ENCODE measurements at regions not wholly inside any gene's neighbourhood (a gene's known extent, or its start where the extent isn't known, plus 50 kb on each side); places are given as distances from the start of the nearest gene placed in this dataset.

- Histone ChIP-seq H3K18ac (ENCODE audit: low read depth in 1 of 2, low read length in 2 of 2) (no peak overlapping the region), H2AFZ (ENCODE audit: low read depth, low read length) (no peak overlapping the region), H3K36me3 (ENCODE audit: control insufficient read depth in 1 of 2, insufficient read depth in 2 of 2, low read depth in 1 of 2, low read length in 2 of 2) (no peaks in the 10 kb centered on the region), H2BK5ac (ENCODE audit: low read depth, low read length, poor library complexity, severe bottlenecking) (no peak overlapping the region), H3K27ac (ENCODE audit: low read length, poor library complexity, severe bottlenecking) (no peak overlapping the region), H2BK15ac (ENCODE audit: low read depth, poor library complexity, severe bottlenecking) (no peak overlapping the region), H2AK5ac (ENCODE audit: low read length, severe bottlenecking) (no peak overlapping the region), H4K91ac (ENCODE audit: low read length) (no peak overlapping the region), H3K4me3 (ENCODE audit: insufficient read depth in 1 of 2, low read depth in 1 of 2, low read length in 2 of 2) (no peak overlapping the region), H4K8ac (ENCODE audit: low read length) (no peak overlapping the region), H3K23ac (ENCODE audit: low read length in 2 of 2) (no peak overlapping the region), H3K4ac (ENCODE audit: low read depth in 1 of 2, low read length in 2 of 2) (no peak overlapping the region), H3K79me1 (replicated peaks; ENCODE audit: low read length, poor library complexity, severe bottlenecking) (peaks cover 35% of the 10 kb centered on the region), H3K9me3 (ENCODE audit: control insufficient read depth, low read length) (no peaks in the 10 kb centered on the region), H3K9ac (ENCODE audit: low read length) (no peak overlapping the region), H2BK120ac (ENCODE audit: low read depth, low read length) (no peak overlapping the region), H2BK12ac (ENCODE audit: low read length in 2 of 2) (no peak overlapping the region), H3K27me3 (ENCODE audit: control insufficient read depth in 1 of 2, insufficient read depth in 1 of 2, low read length in 2 of 2) (no peaks in the 10 kb centered on the region), H3K4me2 (ENCODE audit: low read length, poor library complexity, severe bottlenecking) (no peak overlapping the region), H3K14ac (ENCODE audit: low read length in 2 of 2) (no peak overlapping the region), H3K4me1 (ENCODE audit: control insufficient read depth, insufficient read depth, low read depth, low read length) (no peaks in the 10 kb centered on the region)
- 88% methylated on average over 3 of the region's 3 CpGs for WGBS
- no peak for DNase-seq
These were observed 424.1 kb downstream of the PCNX1 start for GRCh38 chr14:71331403-71331802.

- no peak overlapping the region for H3K18ac ChIP-seq (ENCODE audit: low read depth in 1 of 2, low read length in 2 of 2)
- H3K14ac ChIP-seq (ENCODE audit: low read length in 2 of 2), result no peak overlapping the region
- no peak for DNase-seq
- H3K36me3 ChIP-seq (ENCODE audit: control insufficient read depth in 1 of 2, insufficient read depth in 2 of 2, low read depth in 1 of 2, low read length in 2 of 2), result no peaks in the 10 kb centered on the region
- no peak overlapping the region for H3K4ac ChIP-seq (ENCODE audit: low read depth in 1 of 2, low read length in 2 of 2)
- H3K23ac ChIP-seq (ENCODE audit: low read length in 2 of 2), result no peak overlapping the region
- no peak overlapping the region for H2BK5ac ChIP-seq (ENCODE audit: low read depth, low read length, poor library complexity, severe bottlenecking)
- no peaks in the 10 kb centered on the region for H3K9me3 ChIP-seq (ENCODE audit: control insufficient read depth, low read length)
- no peak overlapping the region for H3K27ac ChIP-seq (ENCODE audit: low read length, poor library complexity, severe bottlenecking)
- no peaks in the 10 kb centered on the region for H3K4me1 ChIP-seq (ENCODE audit: control insufficient read depth, insufficient read depth, low read depth, low read length)
- no peak overlapping the region for H4K91ac ChIP-seq (ENCODE audit: low read length)
- no peak overlapping the region for H2AFZ ChIP-seq (ENCODE audit: low read depth, low read length)
- H3K4me2 ChIP-seq (ENCODE audit: low read length, poor library complexity, severe bottlenecking), result no peak overlapping the region
- no peaks in the 10 kb centered on the region for H3K27me3 ChIP-seq (ENCODE audit: control insufficient read depth in 1 of 2, insufficient read depth in 1 of 2, low read length in 2 of 2)
- H2AK5ac ChIP-seq (ENCODE audit: low read length, severe bottlenecking), result no peak overlapping the region
- H3K4me3 ChIP-seq (ENCODE audit: insufficient read depth in 1 of 2, low read depth in 1 of 2, low read length in 2 of 2), result no peak overlapping the region
- H2BK120ac ChIP-seq (ENCODE audit: low read depth, low read length), result no peak overlapping the region
- H2BK12ac ChIP-seq (ENCODE audit: low read length in 2 of 2), result no peak overlapping the region
- no peak overlapping the region for H2BK15ac ChIP-seq (ENCODE audit: low read depth, poor library complexity, severe bottlenecking)
- H3K79me1 ChIP-seq (replicated peaks; ENCODE audit: low read length, poor library complexity, severe bottlenecking), result peaks cover 43% of the 10 kb centered on the region
- no peak overlapping the region for H3K9ac ChIP-seq (ENCODE audit: low read length)
- H4K8ac ChIP-seq (ENCODE audit: low read length), result no peak overlapping the region
These were observed 425.2 kb downstream of the PCNX1 start for GRCh38 chr14:71332476-71332875.

GRCh38 chr14:71333705-71334104, 426.4 kb downstream of the PCNX1 start:
- no peak overlapping the region for H2BK15ac ChIP-seq (ENCODE audit: low read depth, poor library complexity, severe bottlenecking)
- H2BK12ac ChIP-seq (ENCODE audit: low read length in 2 of 2), result no peak overlapping the region
- H3K4me3 ChIP-seq (ENCODE audit: insufficient read depth in 1 of 2, low read depth in 1 of 2, low read length in 2 of 2), result no peak overlapping the region
- H3K36me3 ChIP-seq (ENCODE audit: control insufficient read depth in 1 of 2, insufficient read depth in 2 of 2, low read depth in 1 of 2, low read length in 2 of 2), result no peaks in the 10 kb centered on the region
- DNase-seq, result no peak
- no peak overlapping the region for H3K14ac ChIP-seq (ENCODE audit: low read length in 2 of 2)
- no peak overlapping the region for H3K9ac ChIP-seq (ENCODE audit: low read length)
- H3K9me3 ChIP-seq (ENCODE audit: control insufficient read depth, low read length), result no peaks in the 10 kb centered on the region
- H3K27me3 ChIP-seq (ENCODE audit: control insufficient read depth in 1 of 2, insufficient read depth in 1 of 2, low read length in 2 of 2), result no peaks in the 10 kb centered on the region
- peaks cover 48% of the 10 kb centered on the region for H3K79me1 ChIP-seq (replicated peaks; ENCODE audit: low read length, poor library complexity, severe bottlenecking)
- no peak overlapping the region for H3K23ac ChIP-seq (ENCODE audit: low read length in 2 of 2)
- H3K4me2 ChIP-seq (ENCODE audit: low read length, poor library complexity, severe bottlenecking), result no peak overlapping the region
- no peak overlapping the region for H2BK5ac ChIP-seq (ENCODE audit: low read depth, low read length, poor library complexity, severe bottlenecking)
- no peak overlapping the region for H2AFZ ChIP-seq (ENCODE audit: low read depth, low read length)
- H3K18ac ChIP-seq (ENCODE audit: low read depth in 1 of 2, low read length in 2 of 2), result no peak overlapping the region
- no peak overlapping the region for H2BK120ac ChIP-seq (ENCODE audit: low read depth, low read length)
- no peak overlapping the region for H4K8ac ChIP-seq (ENCODE audit: low read length)
- no peak overlapping the region for H2AK5ac ChIP-seq (ENCODE audit: low read length, severe bottlenecking)
- no peak overlapping the region for H3K27ac ChIP-seq (ENCODE audit: low read length, poor library complexity, severe bottlenecking)
- 97% methylated on average over 1 of the region's 1 CpG for WGBS
- H3K4ac ChIP-seq (ENCODE audit: low read depth in 1 of 2, low read length in 2 of 2), result no peak overlapping the region
- no peaks in the 10 kb centered on the region for H3K4me1 ChIP-seq (ENCODE audit: control insufficient read depth, insufficient read depth, low read depth, low read length)
- no peak overlapping the region for H4K91ac ChIP-seq (ENCODE audit: low read length)

DNA sequence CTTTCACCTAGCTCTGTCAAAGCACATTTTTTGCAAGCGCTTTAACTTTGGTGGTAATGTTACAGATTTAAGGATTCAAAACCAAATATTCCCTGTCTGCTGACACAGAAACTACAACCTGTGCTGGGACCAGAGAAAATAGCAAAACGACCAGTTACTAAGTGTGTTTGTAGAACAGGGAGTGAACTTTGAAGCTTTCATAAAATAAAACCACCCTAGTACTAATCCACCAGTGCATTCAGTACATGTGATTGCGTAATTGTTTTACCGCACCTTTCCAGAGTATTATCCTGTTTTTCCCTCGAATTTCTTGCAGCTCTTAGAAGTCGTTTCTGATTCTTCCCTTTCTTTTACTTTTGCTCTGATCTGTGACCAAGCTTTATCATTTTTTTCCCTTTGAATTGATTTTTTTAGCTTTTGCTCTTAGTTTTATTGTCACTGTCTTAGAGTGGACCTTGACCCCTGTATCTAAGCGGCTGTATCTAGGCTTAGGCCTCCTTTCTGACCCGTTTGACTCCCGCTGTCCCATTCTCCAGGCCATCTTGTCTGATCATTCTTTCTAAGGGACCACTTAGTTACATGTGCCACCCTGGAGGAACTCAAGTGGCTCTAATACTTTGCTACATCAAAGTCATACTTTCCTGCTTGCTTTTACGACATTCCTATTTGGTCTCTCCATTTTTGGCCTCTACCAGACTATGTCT, 429.4 kb downstream of the PCNX1 start:
- no peak overlapping the region for H2AK5ac ChIP-seq (ENCODE audit: low read length, severe bottlenecking)
- H2BK15ac ChIP-seq (ENCODE audit: low read depth, poor library complexity, severe bottlenecking), result no peak overlapping the region
- H3K18ac ChIP-seq (ENCODE audit: low read depth in 1 of 2, low read length in 2 of 2), result no peak overlapping the region
- no peak overlapping the region for H3K14ac ChIP-seq (ENCODE audit: low read length in 2 of 2)
- H3K27ac ChIP-seq (ENCODE audit: low read length, poor library complexity, severe bottlenecking), result no peak overlapping the region
- 87% methylated on average over 9 of the region's 10 CpGs for WGBS
- peaks cover 43% of the 10 kb centered on the region for H3K79me1 ChIP-seq (replicated peaks; ENCODE audit: low read length, poor library complexity, severe bottlenecking)
- no peak overlapping the region for H4K91ac ChIP-seq (ENCODE audit: low read length)
- no peaks in the 10 kb centered on the region for H3K27me3 ChIP-seq (ENCODE audit: control insufficient read depth in 1 of 2, insufficient read depth in 1 of 2, low read length in 2 of 2)
- H2BK120ac ChIP-seq (ENCODE audit: low read depth, low read length), result no peak overlapping the region
- H3K4ac ChIP-seq (ENCODE audit: low read depth in 1 of 2, low read length in 2 of 2), result no peak overlapping the region
- DNase-seq, result no peak
- no peaks in the 10 kb centered on the region for H3K36me3 ChIP-seq (ENCODE audit: control insufficient read depth in 1 of 2, insufficient read depth in 2 of 2, low read depth in 1 of 2, low read length in 2 of 2)
- no peak overlapping the region for H2AFZ ChIP-seq (ENCODE audit: low read depth, low read length)
- no peaks in the 10 kb centered on the region for H3K9me3 ChIP-seq (ENCODE audit: control insufficient read depth, low read length)
- no peak overlapping the region for H3K9ac ChIP-seq (ENCODE audit: low read length)
- no peaks in the 10 kb centered on the region for H3K4me1 ChIP-seq (ENCODE audit: control insufficient read depth, insufficient read depth, low read depth, low read length)
- H2BK12ac ChIP-seq (ENCODE audit: low read length in 2 of 2), result no peak overlapping the region
- no peak overlapping the region for H3K23ac ChIP-seq (ENCODE audit: low read length in 2 of 2)
- H2BK5ac ChIP-seq (ENCODE audit: low read depth, low read length, poor library complexity, severe bottlenecking), result no peak overlapping the region
- no peak overlapping the region for H4K8ac ChIP-seq (ENCODE audit: low read length)
- no peak overlapping the region for H3K4me2 ChIP-seq (ENCODE audit: low read length, poor library complexity, severe bottlenecking)
- no peak overlapping the region for H3K4me3 ChIP-seq (ENCODE audit: insufficient read depth in 1 of 2, low read depth in 1 of 2, low read length in 2 of 2)

All from mesenchymal stem cell (in vitro differentiated cells and primary cell).